ENCODE measurements at regions not wholly inside any gene's neighbourhood (a gene's known extent, or its start where the extent isn't known, plus 50 kb on each side); places are given as distances from the start of the nearest gene placed in this dataset.

DNA sequence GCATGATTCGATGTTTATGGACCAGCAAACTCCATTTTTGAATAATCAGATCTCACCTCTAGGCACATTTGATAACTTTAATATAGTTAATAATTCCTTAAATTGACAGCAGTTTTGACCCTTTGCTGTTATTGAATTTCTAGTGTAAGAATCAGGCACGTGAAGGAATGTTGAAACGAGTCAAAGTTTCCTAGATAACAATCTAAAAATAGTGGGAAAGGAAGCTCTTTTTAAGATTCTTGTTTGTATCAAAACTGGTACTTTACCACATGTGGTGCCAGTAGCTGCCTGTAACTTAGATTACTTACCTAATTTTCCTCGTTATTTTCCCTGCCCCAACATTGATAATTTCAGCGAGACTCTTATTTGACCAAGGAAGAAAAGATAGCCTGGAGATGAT is 757.8 kb upstream of the KCND2 start:
- Histone ChIP-seq H3K36me3 (replicated peaks) (no peaks in the 10 kb centered on the region), H3K4me3 (ENCODE audit: low read depth, low read length) (no peak overlapping the region), H3K27ac (no peak overlapping the region), H3K27me3 (replicated peaks) (no peaks in the 10 kb centered on the region)
- DNase-seq, result no peak
- in situ Hi-C loops (cut with HindIII; ENCODE audit: low pct_ligation_motif_present, low sequenced_read_pairs), result no loop called here
- TF ChIP-seq, protein P1, sequence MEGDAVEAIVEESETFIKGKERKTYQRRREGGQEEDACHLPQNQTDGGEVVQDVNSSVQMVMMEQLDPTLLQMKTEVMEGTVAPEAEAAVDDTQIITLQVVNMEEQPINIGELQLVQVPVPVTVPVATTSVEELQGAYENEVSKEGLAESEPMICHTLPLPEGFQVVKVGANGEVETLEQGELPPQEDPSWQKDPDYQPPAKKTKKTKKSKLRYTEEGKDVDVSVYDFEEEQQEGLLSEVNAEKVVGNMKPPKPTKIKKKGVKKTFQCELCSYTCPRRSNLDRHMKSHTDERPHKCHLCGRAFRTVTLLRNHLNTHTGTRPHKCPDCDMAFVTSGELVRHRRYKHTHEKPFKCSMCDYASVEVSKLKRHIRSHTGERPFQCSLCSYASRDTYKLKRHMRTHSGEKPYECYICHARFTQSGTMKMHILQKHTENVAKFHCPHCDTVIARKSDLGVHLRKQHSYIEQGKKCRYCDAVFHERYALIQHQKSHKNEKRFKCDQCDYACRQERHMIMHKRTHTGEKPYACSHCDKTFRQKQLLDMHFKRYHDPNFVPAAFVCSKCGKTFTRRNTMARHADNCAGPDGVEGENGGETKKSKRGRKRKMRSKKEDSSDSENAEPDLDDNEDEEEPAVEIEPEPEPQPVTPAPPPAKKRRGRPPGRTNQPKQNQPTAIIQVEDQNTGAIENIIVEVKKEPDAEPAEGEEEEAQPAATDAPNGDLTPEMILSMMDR (IDR thresholded peaks at IDR 0.05; ENCODE audit: low read depth, low read length, missing control alignments), result no peak

DNA sequence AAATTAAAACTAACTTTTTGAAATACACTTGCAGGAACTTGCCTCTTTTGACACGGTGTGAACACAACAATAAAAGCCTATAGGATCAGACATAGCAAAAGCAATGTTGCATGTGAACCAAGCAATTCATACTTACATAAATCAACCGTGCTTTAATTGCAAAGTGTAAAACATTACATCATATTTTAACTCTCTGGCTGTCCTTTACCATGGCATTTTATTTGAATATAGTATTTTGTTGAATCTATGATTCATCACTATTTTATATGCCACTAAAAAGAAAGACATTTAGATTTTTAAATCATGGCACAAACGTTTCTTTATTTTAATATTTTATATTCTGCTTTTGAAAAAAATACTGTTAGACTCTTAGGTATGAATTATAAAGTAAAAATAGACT is 757.0 kb upstream of the KCND2 start:
- in situ Hi-C loops (cut with HindIII; ENCODE audit: low pct_ligation_motif_present, low sequenced_read_pairs), result no loop called here
- H3K27ac ChIP-seq, result no peak overlapping the region

DNA sequence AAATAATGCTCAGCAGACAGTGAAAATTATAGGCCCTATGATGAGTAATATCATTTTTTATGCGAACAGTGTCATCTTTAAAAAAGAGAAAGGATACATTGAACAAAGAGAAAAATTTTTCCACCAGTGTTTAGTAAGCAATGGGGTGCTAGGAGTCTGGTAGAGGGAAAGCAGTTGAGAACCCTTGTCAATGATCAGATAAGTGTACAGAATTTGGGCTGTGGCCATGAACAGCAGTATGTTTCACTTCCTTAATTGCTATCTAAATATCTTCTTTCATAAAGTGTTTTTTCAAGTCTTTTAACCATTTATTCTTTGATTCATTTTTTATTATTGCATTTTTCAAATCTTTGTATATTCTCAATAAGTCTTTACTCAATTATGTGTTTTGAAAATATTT is 750.7 kb upstream of the KCND2 start:
- Histone ChIP-seq H3K27me3 (replicated peaks) (no peaks in the 10 kb centered on the region), H3K36me3 (replicated peaks) (no peaks in the 10 kb centered on the region), H3K27ac (no peak overlapping the region), H3K4me3 (ENCODE audit: low read depth, low read length) (no peak overlapping the region)
- DNase-seq, result no peak
- in situ Hi-C loops (cut with HindIII; ENCODE audit: low pct_ligation_motif_present, low sequenced_read_pairs), result no loop called here
- TF ChIP-seq, protein P1 (IDR thresholded peaks at IDR 0.05; ENCODE audit: low read depth, low read length, missing control alignments), result no peak

More for the DNA sequence above, 757.0 kb upstream of the KCND2 start:
- no peaks in the 10 kb centered on the region for H3K36me3 ChIP-seq (replicated peaks)
- no peak for DNase-seq
- TF ChIP-seq, protein P1 (IDR thresholded peaks at IDR 0.05; ENCODE audit: low read depth, low read length, missing control alignments), result no peak
- no peaks in the 10 kb centered on the region for H3K27me3 ChIP-seq (replicated peaks)
- H3K4me3 ChIP-seq (ENCODE audit: low read depth, low read length), result no peak overlapping the region

DNA sequence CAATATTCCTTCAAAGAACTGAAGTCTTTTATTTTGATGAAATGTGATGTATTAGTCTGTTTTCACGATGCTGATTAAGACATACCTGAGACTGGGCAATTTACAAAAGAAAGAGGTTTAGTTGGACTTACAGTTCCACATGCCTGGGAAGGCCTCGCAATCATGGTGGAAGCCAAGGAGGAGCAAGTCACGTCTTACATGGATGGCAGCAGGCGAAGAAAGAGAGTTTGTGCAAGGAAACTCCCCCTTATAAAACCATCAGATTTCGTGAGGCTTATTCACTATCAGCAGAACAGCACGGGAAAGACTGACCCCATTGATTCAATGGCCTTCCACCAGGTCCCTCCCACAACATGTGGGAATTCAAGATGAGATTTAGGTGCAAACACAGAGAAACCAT is 750.3 kb upstream of the KCND2 start:
- H3K27me3 ChIP-seq (replicated peaks), result no peaks in the 10 kb centered on the region
- in situ Hi-C loops (cut with HindIII; ENCODE audit: low pct_ligation_motif_present, low sequenced_read_pairs), result no loop called here
- no peak overlapping the region for H3K4me3 ChIP-seq (ENCODE audit: low read depth, low read length)
- H3K36me3 ChIP-seq (replicated peaks), result no peaks in the 10 kb centered on the region
- TF ChIP-seq, protein P1 (IDR thresholded peaks at IDR 0.05; ENCODE audit: low read depth, low read length, missing control alignments), result no peak
- no peak for DNase-seq
- H3K27ac ChIP-seq, result no peak overlapping the region

DNA sequence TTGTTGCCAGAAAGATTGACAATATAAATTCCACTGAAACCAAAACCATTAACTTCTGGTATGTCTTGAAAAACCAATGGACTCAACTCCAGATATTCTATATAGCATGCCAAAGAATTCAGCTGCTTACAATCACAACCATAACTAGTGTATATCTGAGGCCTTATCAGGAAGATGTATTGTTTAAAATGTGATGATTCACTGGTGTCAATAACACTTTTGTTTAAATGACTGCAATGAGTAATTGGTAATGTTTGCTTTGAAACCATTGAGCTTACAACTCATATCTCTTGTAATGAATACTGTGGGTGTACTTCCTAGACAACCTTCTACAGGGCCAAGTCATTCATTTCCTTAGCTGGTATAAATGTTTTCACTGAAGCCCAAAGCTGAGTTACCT is 727.9 kb upstream of the KCND2 start:
- TF ChIP-seq, protein P1 (IDR thresholded peaks at IDR 0.05; ENCODE audit: low read depth, low read length, missing control alignments), result no peak
- in situ Hi-C loops (cut with HindIII; ENCODE audit: low pct_ligation_motif_present, low sequenced_read_pairs), result no loop called here
- Histone ChIP-seq H3K27ac (peak overlapping the region; percentile 19), H3K4me3 (ENCODE audit: low read depth, low read length) (no peak overlapping the region), H3K27me3 (replicated peaks) (no peaks in the 10 kb centered on the region), H3K36me3 (replicated peaks) (no peaks in the 10 kb centered on the region)
- DNase-seq, result peak; percentile 42

DNA sequence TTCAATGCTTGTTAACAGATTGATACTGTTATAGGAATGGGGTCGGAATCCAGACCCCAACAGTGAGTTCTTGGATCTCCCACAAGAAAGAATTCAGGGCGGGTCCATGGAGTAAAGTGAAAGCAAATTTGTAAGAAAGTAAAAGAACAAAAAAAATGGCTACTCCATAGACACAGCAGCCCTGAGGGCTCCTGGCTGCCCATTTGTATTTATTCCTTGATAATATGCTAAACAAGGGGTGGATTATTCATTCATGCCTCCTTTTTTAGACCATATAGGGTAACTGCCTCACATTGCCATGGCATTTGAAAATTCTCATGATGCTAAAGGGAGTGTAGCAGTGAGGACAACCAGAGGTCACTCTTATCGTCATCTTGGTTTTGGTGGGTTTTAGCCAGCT is 717.2 kb upstream of the KCND2 start:
- Histone ChIP-seq H3K27me3 (replicated peaks) (no peaks in the 10 kb centered on the region), H3K27ac (no peak overlapping the region), H3K36me3 (replicated peaks) (no peaks in the 10 kb centered on the region), H3K4me3 (ENCODE audit: low read depth, low read length) (no peak overlapping the region)
- in situ Hi-C loops (cut with HindIII; ENCODE audit: low pct_ligation_motif_present, low sequenced_read_pairs), result no loop called here
- TF ChIP-seq, protein P1 (IDR thresholded peaks at IDR 0.05; ENCODE audit: low read depth, low read length, missing control alignments), result no peak
- no peak for DNase-seq

All from brain microvascular endothelial cell (primary cell).